ENCODE measurements at regions not wholly inside any gene's neighbourhood (a gene's known extent, or its start where the extent isn't known, plus 50 kb on each side); places are given as distances from the start of the nearest gene placed in this dataset.

GRCh38 chr1:222991177-222991576, 151.9 kb downstream of the TLR5 start:
- TF ChIP-seq CTCF (IDR thresholded peaks at IDR 0.05; ENCODE audit: insufficient read depth, low read depth, low read length) (no peak), EZH2 (IDR thresholded peaks at IDR 0.05; ENCODE audit: insufficient read depth, low read length) (no peak)
